ENCODE measurements at regions not wholly inside any gene's neighbourhood (a gene's known extent, or its start where the extent isn't known, plus 50 kb on each side); places are given as distances from the start of the nearest gene placed in this dataset.

DNA sequence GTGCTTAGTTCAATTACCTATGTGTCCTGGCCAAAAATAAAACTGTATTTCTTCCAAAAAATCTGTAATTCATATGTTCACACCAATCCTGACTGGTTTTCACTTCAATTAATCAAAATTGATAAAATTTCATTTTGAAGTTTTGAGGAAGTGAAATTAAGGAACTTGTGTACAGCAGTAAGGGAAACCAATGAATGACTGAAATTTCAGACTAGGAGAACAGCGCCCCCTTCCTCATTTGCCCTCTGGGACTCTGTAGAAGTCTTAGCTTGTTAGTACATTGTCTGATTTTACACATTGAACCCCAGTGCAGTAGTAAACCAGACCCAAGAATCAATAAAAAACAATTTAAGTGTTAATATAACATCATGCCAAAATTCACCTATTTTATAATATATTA lies 495.3 kb upstream of the AGTR1 start:
- TF ChIP-seq, protein P1, sequence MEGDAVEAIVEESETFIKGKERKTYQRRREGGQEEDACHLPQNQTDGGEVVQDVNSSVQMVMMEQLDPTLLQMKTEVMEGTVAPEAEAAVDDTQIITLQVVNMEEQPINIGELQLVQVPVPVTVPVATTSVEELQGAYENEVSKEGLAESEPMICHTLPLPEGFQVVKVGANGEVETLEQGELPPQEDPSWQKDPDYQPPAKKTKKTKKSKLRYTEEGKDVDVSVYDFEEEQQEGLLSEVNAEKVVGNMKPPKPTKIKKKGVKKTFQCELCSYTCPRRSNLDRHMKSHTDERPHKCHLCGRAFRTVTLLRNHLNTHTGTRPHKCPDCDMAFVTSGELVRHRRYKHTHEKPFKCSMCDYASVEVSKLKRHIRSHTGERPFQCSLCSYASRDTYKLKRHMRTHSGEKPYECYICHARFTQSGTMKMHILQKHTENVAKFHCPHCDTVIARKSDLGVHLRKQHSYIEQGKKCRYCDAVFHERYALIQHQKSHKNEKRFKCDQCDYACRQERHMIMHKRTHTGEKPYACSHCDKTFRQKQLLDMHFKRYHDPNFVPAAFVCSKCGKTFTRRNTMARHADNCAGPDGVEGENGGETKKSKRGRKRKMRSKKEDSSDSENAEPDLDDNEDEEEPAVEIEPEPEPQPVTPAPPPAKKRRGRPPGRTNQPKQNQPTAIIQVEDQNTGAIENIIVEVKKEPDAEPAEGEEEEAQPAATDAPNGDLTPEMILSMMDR (optimal IDR thresholded peaks at IDR 0.05 in 1 of 3, IDR thresholded peaks at IDR 0.05 in 1 of 3, conservative IDR thresholded peaks at IDR 0.05 in 1 of 3; ENCODE audit: extremely low read depth in 1 of 3, insufficient read depth in 2 of 3, low read length in 3 of 3) = no peak
- no peak for TF ChIP-seq EZH2 (IDR thresholded peaks at IDR 0.05; ENCODE audit: low read length)

Measured in keratinocyte (primary cell).